K562 (cell line): ENCODE measurements at regions not wholly inside any gene's neighbourhood (a gene's known extent, or its start where the extent isn't known, plus 50 kb on each side); places are given as distances from the start of the nearest gene placed in this dataset.

Source experiments
- ATAC-seq: fragments of 200-7000 bp; cut with Tn5 transposase; 3 replicates; pipeline ENCODE4 v1.9.1; 2020; ENCODE audit warnings: moderate library complexity
- BruUV-seq: library from RNA; stranded (reverse); fragments of 400-500 nt; replicated peaks from 2 replicates; lab custom pipeline; 2021; lab: Mats Ljungman, UMichigan
- CTCF ChIA-PET: fragments of 300-600 bp; formaldehyde crosslinking; extraction: SDS; loops from one replicate; lab custom pipeline; 2021; ENCODE audit warnings: low intra/inter-chr PET ratio; lab: Yijun Ruan, JAX
- POLR2A ChIA-PET: fragments of 300-600, 350-650 bp; sonication (Branson Sonifier 250); formaldehyde crosslinking; extraction: SDS; loops from one replicate; lab custom pipeline; 2021; ENCODE audit warnings: antibody characterized with exemption, inconsistent platforms; lab: Yijun Ruan, JAX
- DNase-seq, 4 experiments: peaks; one replicate each; pipeline versions ENCODE4 v3.0.0 to v3.0.0-alpha.2; 2011 to 2018; ENCODE audit warnings: low spot score in 3 of 4, mixed read lengths in 3 of 4; ENCODE audit errors: extremely low read depth in 1 of 4
- FAIRE-seq: peaks from 2 replicates; lab custom pipeline; 2011; peaks lifted over from hg19 to GRCh38; lab: Jason Lieb, UNC
- H2AFZ ChIP-seq: 2 replicates; pipeline ENCODE4 v1.6.0; 2011; ENCODE audit warnings: low read depth, low read length, control low read depth, inconsistent platforms
- H3K27ac ChIP-seq: fragments of 200-600 bp; 3 replicates; pipeline ENCODE4 v1.8.0; 2011; ENCODE audit warnings: low read depth, mild to moderate bottlenecking, control low read depth, inconsistent platforms, low read length, moderate library complexity, mixed read lengths; ENCODE audit errors: extremely low read depth
- H3K27me3 ChIP-seq, 2 experiments: fragments of 300-600 bp in 1 of 2; 2 replicates in 1 of 2; 3 replicates in 1 of 2; pipeline versions ENCODE4 v1.6.0 to v1.8.0; 2011; ENCODE audit warnings: inconsistent platforms in 2 of 2, low read length in 2 of 2, mild to moderate bottlenecking in 1 of 2, mixed read lengths in 1 of 2, moderate library complexity in 1 of 2; ENCODE audit not compliant: control insufficient read depth in 2 of 2, insufficient read depth in 2 of 2
- H3K36me3 ChIP-seq: fragments of 300-600 bp; 3 replicates; pipeline ENCODE4 v1.8.0; 2011; ENCODE audit warnings: mild to moderate bottlenecking, low read length, inconsistent platforms; ENCODE audit not compliant: control insufficient read depth, insufficient read depth
- H3K4me1 ChIP-seq, 2 experiments: fragments of 200-600 bp in 1 of 2; replicated peaks in 1 of 2; 2 replicates in 1 of 2; 3 replicates in 1 of 2; pipeline versions ENCODE4 v1.5.1 to v1.8.0; 2011; ENCODE audit warnings: inconsistent platforms in 2 of 2, low read length in 2 of 2, mild to moderate bottlenecking in 1 of 2, mixed read lengths in 1 of 2, moderate library complexity in 1 of 2; ENCODE audit not compliant: control insufficient read depth in 2 of 2, insufficient read depth in 2 of 2
- H3K4me2 ChIP-seq: 2 replicates; pipeline ENCODE4 v1.6.1; 2011; ENCODE audit warnings: low read length, control low read depth, inconsistent platforms, mixed read lengths; ENCODE audit not compliant: insufficient read depth
- H3K4me3 ChIP-seq: fragments of 200-600 bp; sonication (generic), shearing (Covaris generic); 2 replicates; pipeline ENCODE4 v1.5.1; 2016; ENCODE audit warnings: control low read depth, inconsistent platforms
- H3K79me2 ChIP-seq: fragments of 200-600 bp; 3 replicates; pipeline ENCODE4 v1.8.0; 2011; ENCODE audit warnings: low read length, inconsistent platforms; ENCODE audit not compliant: control insufficient read depth, insufficient read depth
- H3K9ac ChIP-seq, 2 experiments: 2 replicates each; pipeline versions ENCODE4 v1.6.0 to v1.6.1; 2011; ENCODE audit warnings: low read depth in 2 of 2, low read length in 2 of 2, control low read depth in 1 of 2, inconsistent platforms in 1 of 2, mild to moderate bottlenecking in 1 of 2, mixed read lengths in 1 of 2; ENCODE audit not compliant: insufficient read depth in 1 of 2
- H3K9me1 ChIP-seq: one replicate; pipeline ENCODE4 v1.6.0; 2011; ENCODE audit warnings: inconsistent platforms, mild to moderate bottlenecking, low read length, moderate library complexity; ENCODE audit not compliant: control insufficient read depth, insufficient read depth
- H3K9me3 ChIP-seq: replicated peaks from 2 replicates; pipeline ENCODE4 v1.5.1; 2011; ENCODE audit warnings: low read depth, low read length, inconsistent platforms; ENCODE audit not compliant: control insufficient read depth, insufficient read depth
- H4K20me1 ChIP-seq: replicated peaks from 2 replicates; pipeline ENCODE4 v1.6.1; 2011; ENCODE audit warnings: low read length, inconsistent platforms, mixed read lengths; ENCODE audit not compliant: control insufficient read depth, insufficient read depth
- ATF3 ChIP-seq, 2 experiments: fragments of 450-650 bp in 1 of 2; sonication (generic) in 1 of 2; formaldehyde crosslinking in 1 of 2; IDR thresholded peaks in 1 of 2; conservative IDR thresholded peaks in 1 of 2; 2 replicates each; pipeline versions ENCODE4 v1.6.1 to v1.8.1; 2016 to 2023; ENCODE audit warnings: mild to moderate bottlenecking in 2 of 2, moderate library complexity in 2 of 2, inconsistent platforms in 1 of 2, missing genetic modification reagents in 1 of 2
- BCLAF1 ChIP-seq, 2 experiments: fragments of 450-650 bp in 1 of 2; IDR thresholded peaks; 2 replicates each; pipeline ENCODE4 v1.6.1; 2011 to 2017; ENCODE audit warnings: low read depth in 2 of 2, antibody characterized with exemption in 1 of 2, borderline replicate concordance in 1 of 2, low read length in 1 of 2, mild to moderate bottlenecking in 1 of 2, mixed read lengths in 1 of 2; ENCODE audit not compliant: control insufficient read depth in 1 of 2
- CEBPZ ChIP-seq: fragments of 150-350 bp; IDR thresholded peaks from 2 replicates; pipeline ENCODE4 v1.6.1; 2014; ENCODE audit warnings: low read depth, mild to moderate bottlenecking, low read length, borderline replicate concordance
- DNMT1 ChIP-seq: fragments of 450-650 bp; IDR thresholded peaks from 2 replicates; pipeline ENCODE4 v1.6.1; 2016; ENCODE audit warnings: antibody characterized with exemption, mild to moderate bottlenecking
- FOXA1 ChIP-seq: fragments of 450-650 bp; IDR thresholded peaks from 2 replicates; pipeline ENCODE4 v1.6.1; 2016; ENCODE audit warnings: mild to moderate bottlenecking, borderline replicate concordance
- GABPB2 ChIP-seq: fragments of 250-450 bp; sonication (Bioruptor Pico); conservative IDR thresholded peaks from 2 replicates; pipeline ENCODE4 v1.5.1; 2021; ENCODE audit warnings: mild to moderate bottlenecking
- KDM2B ChIP-seq: fragments of 250-450 bp; sonication (Bioruptor Pico); IDR thresholded peaks from 2 replicates; pipeline ENCODE4 v1.8.0; 2021; ENCODE audit warnings: mild to moderate bottlenecking, moderate library complexity
- RBM14 ChIP-seq: fragments of 200-400 bp; formaldehyde crosslinking; IDR thresholded peaks from 2 replicates; pipeline ENCODE4 v1.6.1; 2018; ENCODE audit warnings: low read depth, mild to moderate bottlenecking, low read length, moderate library complexity, borderline replicate concordance; ENCODE audit not compliant: insufficient read depth
- ZBTB33 ChIP-seq: sonication (generic); formaldehyde crosslinking; IDR thresholded peaks from 2 replicates; pipeline ENCODE4 v1.8.1; 2023; ENCODE audit warnings: mild to moderate bottlenecking, missing genetic modification reagents
- ZNF143 ChIP-seq: sonication (generic); formaldehyde crosslinking; IDR thresholded peaks from 2 replicates; pipeline ENCODE4 v1.9.0; 2022; ENCODE audit warnings: mild to moderate bottlenecking, missing genetic modification reagents
- ZNF717 ChIP-seq: fragments of 250-450 bp; sonication (Bioruptor Pico); IDR thresholded peaks from 2 replicates; pipeline ENCODE4 v1.5.0; 2021
- ZNF75A ChIP-seq: fragments of 450-650 bp; formaldehyde crosslinking; IDR thresholded peaks from 2 replicates; pipeline ENCODE4 v1.4.0; 2020; ENCODE audit warnings: mild to moderate bottlenecking
- WGBS: fragments of 100-300 bp; shearing (Covaris generic); methylation state at CpG from one replicate; pipeline ENCODE4 v1.1.6; 2016; ENCODE audit warnings: low coverage, mixed read lengths; ENCODE audit not compliant: insufficient coverage; ENCODE audit errors: missing lambda C conversion rate; 5-methylcytosine and 5-hydroxymethylcytosine counted together
- in situ Hi-C: fragments of 300-500 bp; cut with MboI; formaldehyde crosslinking; loops from 4 replicates; pipeline ENCODE4 v1.15.0; 2018; ENCODE audit warnings: inconsistent platforms, mixed read lengths
- intact Hi-C: fragments of 100-400 bp; cut with micrococcal nuclease; formaldehyde crosslinking; loops from 2 replicates; pipeline ENCODE4 v1.14.2; 2022

- WGBS, result 2% methylated on average over 3 of the region's 3 CpGs
- H3K9me3 ChIP-seq, result 0 out of 2 replicates have a peak, but pooled peaks cover 1% of the 10 kb centered on the region
- no peaks in the 10 kb centered on the region for H3K9me1 ChIP-seq
- CTCF ChIA-PET, result no interaction called here
- no TSS peak for BruUV-seq
- no peak overlapping the region for H3K4me3 ChIP-seq
- no peaks in the 10 kb centered on the region for H4K20me1 ChIP-seq
- POLR2A ChIA-PET, result no interaction called here
- intact Hi-C loops (no loop called here), in situ Hi-C loops (no loop called here)
- ATAC-seq (no peak), DNase-seq (no peak), FAIRE-seq (no peak)
- H3K4me2 ChIP-seq, result no peak overlapping the region
- no peak overlapping the region for H3K27ac ChIP-seq
- H3K36me3 ChIP-seq, result no peaks in the 10 kb centered on the region
- no peak overlapping the region for H2AFZ ChIP-seq
- no peaks in the 10 kb centered on the region for H3K4me1 ChIP-seq
- no peaks in the 10 kb centered on the region for H3K27me3 ChIP-seq
- no peaks in the 10 kb centered on the region for H3K79me2 ChIP-seq
- H3K9ac ChIP-seq, result no peak overlapping the region
- TF ChIP-seq ZBTB33 (CRISPR knock-in tag), result no peak
- TF ChIP-seq RBM14, result no peak
- TF ChIP-seq DNMT1, result no peak
- TF ChIP-seq GABPB2, result no peak
- TF ChIP-seq CEBPZ, result no peak
- TF ChIP-seq ZNF75A, result no peak
- TF ChIP-seq ZNF717 (CRISPR knock-in tag), result no peak
- TF ChIP-seq KDM2B, result no peak
- TF ChIP-seq BCLAF1 (IDR thresholded peaks at IDR 0.05; ENCODE audit: borderline replicate concordance in 1 of 2, control insufficient read depth in 1 of 2, low read depth in 2 of 2, low read length in 1 of 2), result no peak
- TF ChIP-seq ZNF143 (CRISPR knock-in tag), result no peak
- TF ChIP-seq ATF3 (IDR thresholded peaks at IDR 0.05), result no peak
- TF ChIP-seq ATF3 (CRISPR knock-in tag; conservative IDR thresholded peaks at IDR 0.05), result no peak
- TF ChIP-seq FOXA1, result no peak
Observed at GRCh38 chr11:26227883-26228502, 103.9 kb upstream of the ANO3 start.
